ENCODE measurements at regions not wholly inside any gene's neighbourhood (a gene's known extent, or its start where the extent isn't known, plus 50 kb on each side); places are given as distances from the start of the nearest gene placed in this dataset.

DNA sequence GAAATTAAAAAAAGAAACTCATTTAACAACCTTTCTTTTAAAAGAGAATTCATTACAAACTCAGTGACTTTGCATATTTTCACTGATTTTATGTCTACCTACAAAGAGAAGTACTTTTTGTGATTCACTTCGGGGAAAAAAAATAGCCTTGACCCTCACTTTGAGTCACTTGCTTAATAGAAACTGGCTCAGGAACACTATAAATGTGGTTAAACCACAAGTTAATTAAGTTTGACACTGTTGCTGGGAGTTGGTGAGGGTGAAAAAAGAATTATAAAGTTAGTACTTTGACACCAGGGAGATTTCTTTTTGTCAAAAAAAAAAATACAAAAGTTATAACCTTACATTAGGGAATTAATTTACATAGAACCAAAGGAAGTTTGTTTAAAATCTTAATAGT is 810.9 kb downstream of the NR2F2 start:
- no peaks in the 10 kb centered on the region for H4K20me1 ChIP-seq (replicated peaks; ENCODE audit: control insufficient read depth, extremely low read depth, insufficient read depth, low read length)
- ChIA-PET CTCF (no interaction called here), POLR2A (no interaction called here)
- no peaks in the 10 kb centered on the region for H3K9me1 ChIP-seq (replicated peaks; ENCODE audit: control insufficient read depth, extremely low read depth, insufficient read depth, low read length)
- no peaks in the 10 kb centered on the region for H3K79me2 ChIP-seq (ENCODE audit: control insufficient read depth, insufficient read depth, low read length)
- dilution Hi-C loops (cut with MboI; ENCODE audit: extremely low pct_ligation_motif_present, low sequenced_read_pairs) (no loop called here), intact Hi-C loops (cut with micrococcal nuclease) (no loop called here)
- H3K27me3 ChIP-seq (ENCODE audit: control insufficient read depth in 2 of 2, insufficient read depth in 2 of 2, low read length in 2 of 2): no peaks in the 10 kb centered on the region
- H3K9ac ChIP-seq (replicated peaks; ENCODE audit: extremely low read depth, insufficient read depth, low read length): no peak overlapping the region
- DNase-seq (ENCODE audit: low read depth, low spot score) (no peak), FAIRE-seq (no peak)
- H3K27ac ChIP-seq (ENCODE audit: insufficient read depth, low read depth, low read length): no peak overlapping the region
- H3K9me3 ChIP-seq (replicated peaks; ENCODE audit: control insufficient read depth, insufficient read depth, low read length): no peaks in the 10 kb centered on the region
- no peak overlapping the region for H3K4me2 ChIP-seq (ENCODE audit: insufficient read depth, low read length)
- H3K4me3 ChIP-seq (replicated peaks in 1 of 3; ENCODE audit: insufficient read depth in 1 of 3, low read depth in 1 of 3, low read length in 3 of 3): no peak overlapping the region
- H3K36me3 ChIP-seq (ENCODE audit: control insufficient read depth in 2 of 2, extremely low read depth in 1 of 2, insufficient read depth in 2 of 2, low read length in 2 of 2): no peaks in the 10 kb centered on the region
- no peak overlapping the region for H2AFZ ChIP-seq (ENCODE audit: low read depth, low read length)
- no TSS peak for BruUV-seq (replicated peaks)
- H3K4me1 ChIP-seq (ENCODE audit: control insufficient read depth, extremely low read depth, insufficient read depth, low read length): no peaks in the 10 kb centered on the region
- TF ChIP-seq GATA2 (IDR thresholded peaks at IDR 0.05; ENCODE audit: insufficient read depth, insufficient read length, low read depth, low read length) (no peak), MYC (IDR thresholded peaks at IDR 0.05; ENCODE audit: low read depth, low read length) (no peak), EZH2 (IDR thresholded peaks at IDR 0.05; ENCODE audit: borderline replicate concordance, low read depth, low read length, severe bottlenecking) (no peak), FOS (IDR thresholded peaks at IDR 0.05; ENCODE audit: borderline replicate concordance, insufficient read depth, low read length) (no peak), POLR2A (IDR thresholded peaks at IDR 0.05; ENCODE audit: low read depth, low read length) (no peak), POLR2AphosphoS5 (IDR thresholded peaks at IDR 0.05; ENCODE audit: insufficient read depth, low read depth, low read length) (no peak)
- TF ChIP-seq, protein P1, sequence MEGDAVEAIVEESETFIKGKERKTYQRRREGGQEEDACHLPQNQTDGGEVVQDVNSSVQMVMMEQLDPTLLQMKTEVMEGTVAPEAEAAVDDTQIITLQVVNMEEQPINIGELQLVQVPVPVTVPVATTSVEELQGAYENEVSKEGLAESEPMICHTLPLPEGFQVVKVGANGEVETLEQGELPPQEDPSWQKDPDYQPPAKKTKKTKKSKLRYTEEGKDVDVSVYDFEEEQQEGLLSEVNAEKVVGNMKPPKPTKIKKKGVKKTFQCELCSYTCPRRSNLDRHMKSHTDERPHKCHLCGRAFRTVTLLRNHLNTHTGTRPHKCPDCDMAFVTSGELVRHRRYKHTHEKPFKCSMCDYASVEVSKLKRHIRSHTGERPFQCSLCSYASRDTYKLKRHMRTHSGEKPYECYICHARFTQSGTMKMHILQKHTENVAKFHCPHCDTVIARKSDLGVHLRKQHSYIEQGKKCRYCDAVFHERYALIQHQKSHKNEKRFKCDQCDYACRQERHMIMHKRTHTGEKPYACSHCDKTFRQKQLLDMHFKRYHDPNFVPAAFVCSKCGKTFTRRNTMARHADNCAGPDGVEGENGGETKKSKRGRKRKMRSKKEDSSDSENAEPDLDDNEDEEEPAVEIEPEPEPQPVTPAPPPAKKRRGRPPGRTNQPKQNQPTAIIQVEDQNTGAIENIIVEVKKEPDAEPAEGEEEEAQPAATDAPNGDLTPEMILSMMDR (IDR thresholded peaks at IDR 0.05; ENCODE audit: extremely low read depth in 1 of 2, insufficient read depth in 1 of 2, low read depth in 1 of 2, low read length in 2 of 2): no peak
- TF ChIP-seq, protein P2, sequence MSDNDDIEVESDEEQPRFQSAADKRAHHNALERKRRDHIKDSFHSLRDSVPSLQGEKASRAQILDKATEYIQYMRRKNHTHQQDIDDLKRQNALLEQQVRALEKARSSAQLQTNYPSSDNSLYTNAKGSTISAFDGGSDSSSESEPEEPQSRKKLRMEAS (IDR thresholded peaks at IDR 0.05; ENCODE audit: insufficient read depth, insufficient read length): no peak

All from endothelial cell of umbilical vein (primary cell).